Endodermal cell (in vitro differentiated cells): ENCODE measurements at regions not wholly inside any gene's neighbourhood (a gene's known extent, or its start where the extent isn't known, plus 50 kb on each side); places are given as distances from the start of the nearest gene placed in this dataset.

Experiments used
- DNase-seq: peaks from one replicate; pipeline ENCODE4 v3.0.0-alpha.2; 2017
- H3K27ac ChIP-seq: 2 replicates; pipeline ENCODE4 v1.5.1; 2013; ENCODE audit warnings: mild to moderate bottlenecking, low read depth, low read length, moderate library complexity
- H3K27me3 ChIP-seq: 2 replicates; pipeline ENCODE4 v1.6.1; 2013; ENCODE audit warnings: mild to moderate bottlenecking, low read length, moderate library complexity; ENCODE audit not compliant: insufficient read depth, control insufficient read depth, poor library complexity, severe bottlenecking
- H3K36me3 ChIP-seq: 2 replicates; pipeline ENCODE4 v1.7.0; 2013; ENCODE audit warnings: mild to moderate bottlenecking, low read length, moderate library complexity; ENCODE audit not compliant: control insufficient read depth, insufficient read depth
- H3K4me1 ChIP-seq: one replicate; pipeline ENCODE4 v1.7.0; 2013; ENCODE audit warnings: low read length; ENCODE audit not compliant: control insufficient read depth, insufficient read depth
- H3K4me3 ChIP-seq: 2 replicates; pipeline ENCODE4 v1.5.1; 2013; ENCODE audit warnings: mild to moderate bottlenecking, low read length, moderate library complexity
- H3K9ac ChIP-seq: 2 replicates; pipeline ENCODE4 v1.6.1; 2013; ENCODE audit warnings: mild to moderate bottlenecking, low read length, moderate library complexity; ENCODE audit not compliant: poor library complexity, severe bottlenecking; ENCODE audit errors: extremely low read depth
- H3K9me3 ChIP-seq: 2 replicates; pipeline ENCODE4 v1.6.1; 2013; ENCODE audit warnings: mild to moderate bottlenecking, low read length, moderate library complexity; ENCODE audit not compliant: control insufficient read depth
- H3K27ac Mint-ChIP-seq: 2 replicates; pipeline ENCODE4 v1.8.0; 2020; ENCODE audit warnings: mixed read lengths
- H3K27me3 Mint-ChIP-seq: 2 replicates; pipeline ENCODE4 v1.8.0; 2021; ENCODE audit warnings: mild to moderate bottlenecking, mixed read lengths; ENCODE audit not compliant: insufficient read depth
- H3K36me3 Mint-ChIP-seq: 2 replicates; pipeline ENCODE4 v1.8.0; 2020; ENCODE audit warnings: low read depth, mixed read lengths
- H3K4me1 Mint-ChIP-seq: 2 replicates; pipeline ENCODE4 v1.8.0; 2020; ENCODE audit warnings: mixed read lengths
- H3K4me3 Mint-ChIP-seq: 2 replicates; pipeline ENCODE4 v1.8.0; 2020; ENCODE audit warnings: mild to moderate bottlenecking, moderate library complexity, mixed read lengths
- H3K9me3 Mint-ChIP-seq: 2 replicates; pipeline ENCODE4 v1.8.0; 2020; ENCODE audit warnings: mild to moderate bottlenecking, mixed read lengths
- WGBS, 2 experiments: methylation state at CpG; one replicate each; pipeline versions ENCODE4 v1.1.5 to v1.1.7; 2013; ENCODE audit warnings: missing lambda C conversion rate in 2 of 2, mixed read lengths in 1 of 2; ENCODE audit not compliant: insufficient coverage in 1 of 2, insufficient read length in 1 of 2; 5-methylcytosine and 5-hydroxymethylcytosine counted together
- TF ChIP-seq, protein P1 (sequence below): fragments of 200-600 bp; sonication (generic); conservative IDR thresholded peaks from 2 replicates; pipeline ENCODE4 v1.5.0; 2021; ENCODE audit warnings: antibody characterized with exemption, mild to moderate bottlenecking

DNA sequence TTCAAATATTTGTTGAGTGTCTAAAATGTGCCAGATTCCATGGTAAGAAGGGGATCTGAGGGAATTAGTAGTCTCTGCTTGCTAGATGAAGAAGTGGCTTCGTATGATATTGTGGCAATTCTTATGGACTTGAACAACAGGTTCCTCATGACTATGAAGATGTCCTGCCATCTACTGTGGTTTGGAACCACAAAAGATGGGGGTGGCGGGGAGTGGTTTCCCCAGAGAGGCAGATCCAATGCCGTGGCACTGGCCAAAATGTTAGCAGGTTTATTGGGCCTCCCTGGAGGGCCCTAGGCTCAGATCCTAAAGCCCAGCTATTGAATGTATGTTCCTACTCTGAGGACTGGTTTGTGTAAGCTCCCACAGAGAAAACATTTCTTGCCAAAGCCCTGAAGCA, 120.8 kb downstream of the RGS2 start:
- 88 to 90% methylated on average over 1 to 3 of the region's 3 CpGs for WGBS, 2 experiments
- H3K9me3 ChIP-seq = no peaks in the 10 kb centered on the region
- H3K27ac Mint-ChIP-seq = no peak overlapping the region
- no peaks in the 10 kb centered on the region for H3K4me1 ChIP-seq
- no peaks in the 10 kb centered on the region for H3K27me3 ChIP-seq
- TF ChIP-seq, protein P1, sequence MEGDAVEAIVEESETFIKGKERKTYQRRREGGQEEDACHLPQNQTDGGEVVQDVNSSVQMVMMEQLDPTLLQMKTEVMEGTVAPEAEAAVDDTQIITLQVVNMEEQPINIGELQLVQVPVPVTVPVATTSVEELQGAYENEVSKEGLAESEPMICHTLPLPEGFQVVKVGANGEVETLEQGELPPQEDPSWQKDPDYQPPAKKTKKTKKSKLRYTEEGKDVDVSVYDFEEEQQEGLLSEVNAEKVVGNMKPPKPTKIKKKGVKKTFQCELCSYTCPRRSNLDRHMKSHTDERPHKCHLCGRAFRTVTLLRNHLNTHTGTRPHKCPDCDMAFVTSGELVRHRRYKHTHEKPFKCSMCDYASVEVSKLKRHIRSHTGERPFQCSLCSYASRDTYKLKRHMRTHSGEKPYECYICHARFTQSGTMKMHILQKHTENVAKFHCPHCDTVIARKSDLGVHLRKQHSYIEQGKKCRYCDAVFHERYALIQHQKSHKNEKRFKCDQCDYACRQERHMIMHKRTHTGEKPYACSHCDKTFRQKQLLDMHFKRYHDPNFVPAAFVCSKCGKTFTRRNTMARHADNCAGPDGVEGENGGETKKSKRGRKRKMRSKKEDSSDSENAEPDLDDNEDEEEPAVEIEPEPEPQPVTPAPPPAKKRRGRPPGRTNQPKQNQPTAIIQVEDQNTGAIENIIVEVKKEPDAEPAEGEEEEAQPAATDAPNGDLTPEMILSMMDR = no peak
- H3K27ac ChIP-seq = no peak overlapping the region
- no peaks in the 10 kb centered on the region for H3K36me3 Mint-ChIP-seq
- no peak overlapping the region for H3K9ac ChIP-seq
- no peaks in the 10 kb centered on the region for H3K9me3 Mint-ChIP-seq
- H3K4me3 Mint-ChIP-seq = no peak overlapping the region
- no peak for DNase-seq
- H3K4me1 Mint-ChIP-seq = peaks cover 13% of the 10 kb centered on the region
- no peak overlapping the region for H3K4me3 ChIP-seq
- H3K36me3 ChIP-seq = no peaks in the 10 kb centered on the region
- H3K27me3 Mint-ChIP-seq = no peaks in the 10 kb centered on the region

DNA sequence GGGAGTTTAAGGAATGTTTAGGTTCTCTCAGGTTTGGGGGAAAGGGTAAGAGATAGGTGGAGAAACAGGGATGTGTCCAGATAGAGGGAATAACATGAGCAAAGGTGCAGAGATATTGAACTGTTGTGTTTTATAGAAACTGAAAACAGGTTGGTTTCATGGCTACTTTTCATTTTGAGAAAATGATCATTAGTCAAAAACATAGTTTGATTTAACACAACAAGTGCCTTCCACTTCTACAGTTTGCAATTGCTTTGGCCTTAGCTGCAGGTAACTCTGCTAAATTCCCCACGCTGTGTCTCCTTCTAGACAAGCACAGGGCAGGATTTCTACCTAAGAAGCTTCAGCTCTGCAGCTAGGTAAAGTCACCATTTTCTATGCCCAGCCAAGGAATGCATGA, 124.9 kb downstream of the RGS2 start:
- Mint-ChIP-seq H3K9me3 (no peaks in the 10 kb centered on the region), H3K36me3 (no peaks in the 10 kb centered on the region), H3K27me3 (no peaks in the 10 kb centered on the region), H3K27ac (no peak overlapping the region), H3K4me1 (peaks cover 16% of the 10 kb centered on the region), H3K4me3 (no peak overlapping the region)
- DNase-seq = no peak
- Histone ChIP-seq H3K27me3 (no peaks in the 10 kb centered on the region), H3K4me1 (no peaks in the 10 kb centered on the region), H3K9me3 (no peaks in the 10 kb centered on the region), H3K36me3 (no peaks in the 10 kb centered on the region), H3K9ac (no peak overlapping the region), H3K27ac (no peak overlapping the region), H3K4me3 (no peak overlapping the region)
- WGBS, 2 experiments = 93% methylated on average over 1 of the region's 1 CpG
- TF ChIP-seq, protein P1 = no peak

DNA sequence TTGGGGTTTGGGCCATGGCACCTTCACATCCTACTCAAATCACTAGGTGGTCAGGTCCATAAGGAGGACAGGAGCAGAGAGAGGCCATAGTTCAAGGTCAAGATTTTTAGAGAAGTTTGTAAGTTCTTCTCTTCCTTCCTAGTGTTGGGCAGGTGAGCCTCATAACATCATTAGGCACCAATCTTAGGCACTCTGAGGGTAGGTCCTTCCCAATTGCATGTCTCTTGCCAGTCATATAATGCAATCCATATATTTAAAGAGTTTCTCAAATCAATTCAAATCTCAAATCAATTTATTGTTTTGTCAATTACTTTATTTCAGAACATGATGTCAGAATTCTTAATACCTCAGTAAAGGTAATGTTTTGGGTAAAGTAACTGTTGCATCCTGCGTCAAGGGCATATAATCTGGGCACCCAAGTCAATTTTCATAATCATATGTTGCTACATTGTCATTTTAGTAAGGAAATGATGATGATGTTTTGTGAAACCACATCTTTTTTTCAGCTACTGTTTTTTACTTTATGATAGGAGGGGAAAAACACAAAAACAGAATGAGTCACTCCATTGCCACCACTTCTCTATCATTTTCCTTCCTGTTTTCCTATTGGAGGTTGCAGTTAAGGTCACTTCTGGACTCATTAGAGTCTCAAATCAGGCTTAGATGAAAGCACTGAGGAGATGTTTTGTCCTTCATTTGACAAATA, 122.7 kb downstream of the UCHL5 start:
- H3K27me3 ChIP-seq = no peaks in the 10 kb centered on the region
- no peak overlapping the region for H3K27ac Mint-ChIP-seq
- no peak for DNase-seq
- no peaks in the 10 kb centered on the region for H3K27me3 Mint-ChIP-seq
- H3K36me3 ChIP-seq = no peaks in the 10 kb centered on the region
- no peaks in the 10 kb centered on the region for H3K9me3 ChIP-seq
- no peak overlapping the region for H3K4me3 Mint-ChIP-seq
- no peak overlapping the region for H3K9ac ChIP-seq
- no peak overlapping the region for H3K4me3 ChIP-seq
- no peaks in the 10 kb centered on the region for H3K9me3 Mint-ChIP-seq
- TF ChIP-seq, protein P1 = no peak
- no peak overlapping the region for H3K27ac ChIP-seq
- peaks cover 3% of the 10 kb centered on the region for H3K4me1 ChIP-seq
- peaks cover 11% of the 10 kb centered on the region for H3K4me1 Mint-ChIP-seq
- no peaks in the 10 kb centered on the region for H3K36me3 Mint-ChIP-seq
- WGBS, 2 experiments = 93% methylated on average over 1 of the region's 1 CpG; no CpG with 5 or more reads in 1 of the 2 experiments
